ENCODE measurements at regions not wholly inside any gene's neighbourhood (a gene's known extent, or its start where the extent isn't known, plus 50 kb on each side); places are given as distances from the start of the nearest gene placed in this dataset.
A peak's percentile ranks its signal among the peaks of the same experiment; 100 is the strongest.

- TF ChIP-seq, protein P1, sequence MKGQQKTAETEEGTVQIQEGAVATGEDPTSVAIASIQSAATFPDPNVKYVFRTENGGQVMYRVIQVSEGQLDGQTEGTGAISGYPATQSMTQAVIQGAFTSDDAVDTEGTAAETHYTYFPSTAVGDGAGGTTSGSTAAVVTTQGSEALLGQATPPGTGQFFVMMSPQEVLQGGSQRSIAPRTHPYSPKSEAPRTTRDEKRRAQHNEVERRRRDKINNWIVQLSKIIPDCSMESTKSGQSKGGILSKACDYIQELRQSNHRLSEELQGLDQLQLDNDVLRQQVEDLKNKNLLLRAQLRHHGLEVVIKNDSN (CRISPR knock-in tag; IDR thresholded peaks at IDR 0.05), result no peak
- TF ChIP-seq SMAD3 (CRISPR knock-in tag; IDR thresholded peaks at IDR 0.05; ENCODE audit: borderline replicate concordance), result no peak
- TF ChIP-seq PREB (CRISPR knock-in tag; IDR thresholded peaks at IDR 0.05; ENCODE audit: borderline replicate concordance), result no peak
- TF ChIP-seq ZNF121 (CRISPR knock-in tag; IDR thresholded peaks at IDR 0.05), result no peak
Observed at GRCh38 chr6:144929262-144929661, 644.1 kb downstream of the UTRN start (continued).

DNA sequence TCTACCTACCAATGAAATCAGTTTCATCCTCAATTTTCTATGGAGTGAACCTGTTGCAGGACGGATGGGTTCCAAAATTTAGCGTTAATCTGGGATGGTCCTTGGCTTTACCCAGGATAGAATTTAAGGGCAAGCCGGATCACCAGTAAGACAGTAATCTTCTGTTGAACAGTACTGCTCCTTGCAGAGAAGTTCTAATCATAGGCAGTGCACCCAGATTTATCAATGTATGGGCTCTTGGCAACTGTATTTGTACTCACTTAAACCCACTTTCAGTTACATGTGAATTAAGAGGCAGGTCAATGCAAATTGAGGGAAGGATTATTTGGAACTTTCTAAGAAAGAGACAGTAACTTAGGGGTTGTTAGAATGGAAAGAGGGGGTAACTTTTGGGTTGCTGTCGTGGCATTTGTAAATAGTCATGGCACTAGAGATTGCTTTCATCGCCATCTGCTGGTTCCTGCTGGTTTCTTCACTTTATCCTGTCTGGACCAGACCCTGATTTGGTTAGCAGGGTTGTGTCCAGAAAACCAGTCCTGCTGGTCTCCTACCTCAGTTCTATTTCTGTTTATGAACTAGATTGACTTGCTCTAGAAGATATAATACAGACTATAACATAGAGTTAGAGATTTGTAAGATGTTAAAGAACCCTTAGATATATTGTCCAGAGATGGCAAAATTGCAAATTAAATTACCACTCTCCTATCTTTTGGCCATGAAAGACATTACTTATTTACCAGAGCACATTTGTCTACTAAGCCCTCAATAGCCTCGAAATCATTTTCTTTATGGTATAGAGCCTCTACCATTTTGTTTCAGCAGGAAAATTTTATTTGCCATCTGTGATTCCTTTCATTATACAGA, 646.3 kb downstream of the UTRN start:
- Mint-ChIP-seq H3K4me3 (no peak overlapping the region), H3K27me3 (ENCODE audit: low read depth) (no peaks in the 10 kb centered on the region; the same call in 1 of the 2 replicates), H3K36me3 (peaks cover 8% of the 10 kb centered on the region), H3K27ac (no peak overlapping the region), H3K9me3 (peaks cover 29% of the 10 kb centered on the region), H3K4me1 (0 out of 2 replicates have a peak, but pooled peaks cover 2% of the 10 kb centered on the region)
- ChIA-PET CTCF (no interaction called here), POLR2A (no interaction called here)
- ATAC-seq, result peak; percentile 86
- DNase-seq (ENCODE audit: low spot score), result peak; percentile 52
- TF ChIP-seq IRF2 (CRISPR knock-in tag; IDR thresholded peaks at IDR 0.05; ENCODE audit: borderline replicate concordance, low read depth), result no peak
- TF ChIP-seq ZMAT4 (CRISPR knock-in tag; IDR thresholded peaks at IDR 0.05), result no peak
- TF ChIP-seq NR2C2 (CRISPR knock-in tag; IDR thresholded peaks at IDR 0.05), result no peak
- no peak for TF ChIP-seq RORB (CRISPR knock-in tag; IDR thresholded peaks at IDR 0.05)
- no peak for TF ChIP-seq ZNF532 (CRISPR knock-in tag; IDR thresholded peaks at IDR 0.05; ENCODE audit: borderline replicate concordance)
- TF ChIP-seq, protein P2, sequence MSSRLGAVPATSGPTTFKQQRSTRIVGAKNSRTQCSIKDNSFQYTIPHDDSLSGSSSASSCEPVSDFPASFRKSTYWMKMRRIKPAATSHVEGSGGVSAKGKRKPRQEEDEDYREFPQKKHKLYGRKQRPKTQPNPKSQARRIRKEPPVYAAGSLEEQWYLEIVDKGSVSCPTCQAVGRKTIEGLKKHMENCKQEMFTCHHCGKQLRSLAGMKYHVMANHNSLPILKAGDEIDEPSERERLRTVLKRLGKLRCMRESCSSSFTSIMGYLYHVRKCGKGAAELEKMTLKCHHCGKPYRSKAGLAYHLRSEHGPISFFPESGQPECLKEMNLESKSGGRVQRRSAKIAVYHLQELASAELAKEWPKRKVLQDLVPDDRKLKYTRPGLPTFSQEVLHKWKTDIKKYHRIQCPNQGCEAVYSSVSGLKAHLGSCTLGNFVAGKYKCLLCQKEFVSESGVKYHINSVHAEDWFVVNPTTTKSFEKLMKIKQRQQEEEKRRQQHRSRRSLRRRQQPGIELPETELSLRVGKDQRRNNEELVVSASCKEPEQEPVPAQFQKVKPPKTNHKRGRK (CRISPR knock-in tag; IDR thresholded peaks at IDR 0.05; ENCODE audit: borderline replicate concordance), result no peak
- TF ChIP-seq PREB (CRISPR knock-in tag; IDR thresholded peaks at IDR 0.05; ENCODE audit: borderline replicate concordance), result no peak
- no peak for TF ChIP-seq CREM (CRISPR knock-in tag; IDR thresholded peaks at IDR 0.05)
- TF ChIP-seq, protein P3, sequence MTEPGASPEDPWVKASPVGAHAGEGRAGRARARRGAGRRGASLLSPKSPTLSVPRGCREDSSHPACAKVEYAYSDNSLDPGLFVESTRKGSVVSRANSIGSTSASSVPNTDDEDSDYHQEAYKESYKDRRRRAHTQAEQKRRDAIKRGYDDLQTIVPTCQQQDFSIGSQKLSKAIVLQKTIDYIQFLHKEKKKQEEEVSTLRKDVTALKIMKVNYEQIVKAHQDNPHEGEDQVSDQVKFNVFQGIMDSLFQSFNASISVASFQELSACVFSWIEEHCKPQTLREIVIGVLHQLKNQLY (CRISPR knock-in tag; IDR thresholded peaks at IDR 0.05), result no peak
- no peak for TF ChIP-seq FOXJ3 (CRISPR knock-in tag; IDR thresholded peaks at IDR 0.05; ENCODE audit: borderline replicate concordance)
- no peak for TF ChIP-seq NFYB (CRISPR knock-in tag; conservative IDR thresholded peaks at IDR 0.05; ENCODE audit: low read depth)
- no peak for TF ChIP-seq ATF1 (CRISPR knock-in tag; IDR thresholded peaks at IDR 0.05)
- TF ChIP-seq HMGA2 (CRISPR knock-in tag; IDR thresholded peaks at IDR 0.05), result no peak
- no peak for TF ChIP-seq EMX1 (CRISPR knock-in tag; IDR thresholded peaks at IDR 0.05)
- no peak for TF ChIP-seq SMAD4 (CRISPR knock-in tag; IDR thresholded peaks at IDR 0.05)
- TF ChIP-seq CREB1 (CRISPR knock-in tag; IDR thresholded peaks at IDR 0.05), result no peak

All from WTC11 (cell line).